Loucy (cell line): ENCODE measurements at regions not wholly inside any gene's neighbourhood (a gene's known extent, or its start where the extent isn't known, plus 50 kb on each side); places are given as distances from the start of the nearest gene placed in this dataset.
A peak's percentile ranks its signal among the peaks of the same experiment; 100 is the strongest.

Experiments used
- H2AFZ ChIP-seq: fragments of 200-600 bp; sonication (generic); 2 replicates; pipeline ENCODE4 v1.6.0; 2016; ENCODE audit warnings: antibody characterized with exemption, mild to moderate bottlenecking, low read length, moderate library complexity
- H3F3A ChIP-seq: fragments of 200-600 bp; 2 replicates; pipeline ENCODE4 v1.6.0; 2016; ENCODE audit warnings: antibody characterized with exemption, low read depth, mild to moderate bottlenecking
- H3K27me3 ChIP-seq: fragments of 200-600 bp; sonication (generic); 2 replicates; pipeline ENCODE4 v1.6.1; 2014; ENCODE audit warnings: low read length, mild to moderate bottlenecking; ENCODE audit not compliant: insufficient read depth, poor library complexity, severe bottlenecking
- H3K36me3 ChIP-seq: fragments of 200-600 bp; sonication (generic); 2 replicates; pipeline ENCODE4 v1.6.1; 2016; ENCODE audit warnings: low read length; ENCODE audit not compliant: insufficient read depth
- H3K4me1 ChIP-seq: fragments of 200-600 bp; sonication (generic); 2 replicates; pipeline ENCODE4 v1.5.1; 2014; ENCODE audit warnings: low read length, mild to moderate bottlenecking; ENCODE audit not compliant: insufficient read depth, poor library complexity, severe bottlenecking
- H3K4me2 ChIP-seq: fragments of 200-600 bp; sonication (generic); 2 replicates; pipeline ENCODE4 v1.6.0; 2014; ENCODE audit warnings: antibody characterized with exemption, low read length, low read depth, mild to moderate bottlenecking; ENCODE audit not compliant: poor library complexity, severe bottlenecking
- H3K4me3 ChIP-seq: fragments of 200-600 bp; sonication (generic); 2 replicates; pipeline ENCODE4 v1.5.1; 2014; ENCODE audit warnings: low read length, mild to moderate bottlenecking, mixed read lengths; ENCODE audit not compliant: poor library complexity, severe bottlenecking
- H3K79me2 ChIP-seq: fragments of 200-600 bp; sonication (generic); 2 replicates; pipeline ENCODE4 v1.6.1; 2014; ENCODE audit warnings: low read length; ENCODE audit not compliant: insufficient read depth
- H3K9ac ChIP-seq: fragments of 200-600 bp; sonication (generic); 2 replicates; pipeline ENCODE4 v1.6.0; 2014; ENCODE audit warnings: mild to moderate bottlenecking, low read depth, low read length, moderate library complexity; ENCODE audit not compliant: poor library complexity, severe bottlenecking
- H3K9me2 ChIP-seq: fragments of 200-600 bp; sonication (generic); replicated peaks from 2 replicates; pipeline ENCODE4 v1.6.1; 2016; ENCODE audit warnings: low read depth, low read length, mixed read lengths
- H3K9me3 ChIP-seq: fragments of 200-600 bp; sonication (generic); 2 replicates; pipeline ENCODE4 v1.6.1; 2014; ENCODE audit warnings: mild to moderate bottlenecking, antibody characterized with exemption, low read length, low read depth; ENCODE audit not compliant: insufficient read depth
- H4K20me1 ChIP-seq: fragments of 200-600 bp; sonication (generic); 2 replicates; pipeline ENCODE4 v1.6.0; 2014; ENCODE audit warnings: antibody characterized with exemption, low read length, mild to moderate bottlenecking; ENCODE audit not compliant: insufficient read depth, poor library complexity, severe bottlenecking
- CTCF ChIP-seq: fragments of 200-600 bp; sonication (generic); conservative IDR thresholded peaks from 2 replicates; pipeline ENCODE4 v1.5.1; 2014; ENCODE audit warnings: mild to moderate bottlenecking, antibody characterized with exemption, low read length
- EZH2phosphoT487 ChIP-seq: fragments of 200-600 bp; IDR thresholded peaks from 2 replicates; pipeline ENCODE4 v1.6.1; 2018; ENCODE audit warnings: antibody characterized with exemption, mild to moderate bottlenecking, moderate library complexity, borderline replicate concordance

GRCh38 chr2:176764921-176765320, 447.7 kb upstream of the HNRNPA3 start:
- no peak overlapping the region for H3K4me2 ChIP-seq
- H3K4me3 ChIP-seq, result no peak overlapping the region
- H3K36me3 ChIP-seq, result no peaks in the 10 kb centered on the region
- no peaks in the 10 kb centered on the region for H3F3A ChIP-seq
- no peak overlapping the region for H2AFZ ChIP-seq
- H3K9me2 ChIP-seq, result no peaks in the 10 kb centered on the region
- H3K9me3 ChIP-seq, result no peaks in the 10 kb centered on the region
- H4K20me1 ChIP-seq, result no peaks in the 10 kb centered on the region
- H3K79me2 ChIP-seq, result no peaks in the 10 kb centered on the region
- no peak overlapping the region for H3K9ac ChIP-seq
- H3K27me3 ChIP-seq, result no peaks in the 10 kb centered on the region
- peaks cover 18% of the 10 kb centered on the region for H3K4me1 ChIP-seq
- no peak for TF ChIP-seq CTCF
- TF ChIP-seq EZH2phosphoT487, result no peak

DNA sequence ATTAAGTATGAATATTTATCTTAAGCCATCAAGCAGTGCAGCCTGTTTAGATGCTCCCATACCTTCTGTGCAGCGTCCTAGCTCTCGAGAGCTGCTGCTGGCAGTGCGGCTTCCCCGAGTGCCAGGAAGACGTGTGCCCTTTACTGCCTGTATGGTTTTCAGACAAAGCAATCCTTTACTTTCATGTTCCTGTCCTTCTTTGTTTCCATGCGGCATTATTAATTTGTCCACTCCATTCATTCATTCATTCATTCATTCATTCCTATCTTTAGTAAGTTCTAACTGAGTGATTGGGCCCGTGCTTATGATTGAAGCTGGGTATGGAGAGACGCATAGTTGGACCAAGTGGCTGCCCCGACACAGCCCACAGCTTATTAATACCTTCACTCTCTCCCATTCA, 446.6 kb upstream of the HNRNPA3 start:
- no peaks in the 10 kb centered on the region for H3K9me2 ChIP-seq
- no peak overlapping the region for H3K9ac ChIP-seq
- no peak for TF ChIP-seq EZH2phosphoT487
- no peak for TF ChIP-seq CTCF
- no peak overlapping the region for H3K4me3 ChIP-seq
- H4K20me1 ChIP-seq, result no peaks in the 10 kb centered on the region
- no peak overlapping the region for H3K4me2 ChIP-seq
- H3K79me2 ChIP-seq, result no peaks in the 10 kb centered on the region
- no peak overlapping the region for H2AFZ ChIP-seq
- H3F3A ChIP-seq, result no peaks in the 10 kb centered on the region
- peaks cover 18% of the 10 kb centered on the region for H3K4me1 ChIP-seq
- no peaks in the 10 kb centered on the region for H3K36me3 ChIP-seq
- no peaks in the 10 kb centered on the region for H3K9me3 ChIP-seq
- H3K27me3 ChIP-seq, result no peaks in the 10 kb centered on the region

GRCh38 chr2:176768185-176768584, 444.4 kb upstream of the HNRNPA3 start:
- H3K4me2 ChIP-seq, result peak overlapping the region; percentile 44
- no peak for TF ChIP-seq CTCF
- no peak for TF ChIP-seq EZH2phosphoT487
- no peak overlapping the region for H3K9ac ChIP-seq

More at GRCh38 chr2:176768185-176768584, 444.4 kb upstream of the HNRNPA3 start:
- Histone ChIP-seq H2AFZ (no peak overlapping the region), H3K4me3 (no peak overlapping the region), H3K36me3 (no peaks in the 10 kb centered on the region), H4K20me1 (no peaks in the 10 kb centered on the region), H3K9me3 (peaks cover 10% of the 10 kb centered on the region; the same call in 1 of the 2 replicates), H3K79me2 (no peaks in the 10 kb centered on the region), H3K4me1 (peaks cover 18% of the 10 kb centered on the region), H3K9me2 (no peaks in the 10 kb centered on the region), H3K27me3 (no peaks in the 10 kb centered on the region), H3F3A (no peaks in the 10 kb centered on the region)
